Pancreas (tissue), 10 donors: ENCODE measurements at regions not wholly inside any gene's neighbourhood (a gene's known extent, or its start where the extent isn't known, plus 50 kb on each side); places are given as distances from the start of the nearest gene placed in this dataset.

ENCODE experiments used
- ATAC-seq, 4 donors: fragments of 200-7000 bp; cut with Tn5 transposase; one replicate each; pipeline versions ENCODE4 v1.8.0 to v1.9.1; 2020; ENCODE audit warnings: mild to moderate bottlenecking in 4 of 4, moderate library complexity in 4 of 4
- DNase-seq, 6 donors: peaks; one replicate each; pipeline ENCODE4 v3.0.0-alpha.2; 2020
- FAIRE-seq: peaks from 2 replicates; lab custom pipeline; 2012; peaks lifted over from hg19 to GRCh38; lab: Jason Lieb, UNC
- H3K27ac ChIP-seq, 4 donors: fragments of 200-600 bp; sonication (generic); 1 replicate in 3 of 4; 2 replicates in 1 of 4; pipeline versions ENCODE4 v1.5.0 to v1.8.0; 2020
- H3K27me3 ChIP-seq, 4 donors: fragments of 200-600 bp; one replicate each; pipeline ENCODE4 v1.8.0; 2021
- H3K36me3 ChIP-seq, 3 donors: fragments of 200-600 bp; sonication (generic) in 1 of 3; one replicate each; pipeline versions ENCODE4 v1.5.0 to v1.8.0; 2020 to 2021
- H3K4me1 ChIP-seq, 3 donors: fragments of 200-600 bp; one replicate each; pipeline ENCODE4 v1.8.0; 2021
- H3K4me3 ChIP-seq, 4 donors: fragments of 200-600 bp; sonication (generic) in 2 of 4; one replicate each; pipeline versions ENCODE4 v1.5.0 to v1.8.0; 2020 to 2021
- H3K9me3 ChIP-seq, 4 donors: fragments of 200-600 bp; one replicate each; pipeline ENCODE4 v1.8.0; 2021
- WGBS, 2 donors: extraction: QIAGEN DNeasy Blood & Tissue Kit; methylation state at CpG; one replicate each; pipeline ENCODE4 v1.1.7; 2013; 5-methylcytosine and 5-hydroxymethylcytosine counted together
- intact Hi-C, 3 donors: fragments of 100-400 bp; cut with DNase I; formaldehyde crosslinking; loops; one replicate each; pipeline versions ENCODE4 v1.11.1 to v1.14.2; 2022
- TF ChIP-seq, protein P1 (sequence below), 4 donors: fragments of 200-600 bp; sonication (generic) in 3 of 4; IDR thresholded peaks; one replicate each; pipeline versions ENCODE4 v1.5.0 to v1.8.0; 2021; ENCODE audit warnings: antibody characterized with exemption in 4 of 4
- donor health status: healthy with polysubstance abuse.
- donor health status: DM: no; HTN: no; CAD: no; lungs with moderate emphysema.
- donor health status: DM: no; HTN: no; CAD: no.
- donor health status: control.
- donor health status: control.
- donor health status: Bipolar disorder and iron deficiency.
- donor health status: DM: yes; HTN: yes; CAD: no.
- donor health status: DM: no; HTN: no; CAD: no.
- donor health status: DM: no; HTN: no; CAD: no.
- donor health status: DM: yes; HTN: yes; CAD: no.

DNA sequence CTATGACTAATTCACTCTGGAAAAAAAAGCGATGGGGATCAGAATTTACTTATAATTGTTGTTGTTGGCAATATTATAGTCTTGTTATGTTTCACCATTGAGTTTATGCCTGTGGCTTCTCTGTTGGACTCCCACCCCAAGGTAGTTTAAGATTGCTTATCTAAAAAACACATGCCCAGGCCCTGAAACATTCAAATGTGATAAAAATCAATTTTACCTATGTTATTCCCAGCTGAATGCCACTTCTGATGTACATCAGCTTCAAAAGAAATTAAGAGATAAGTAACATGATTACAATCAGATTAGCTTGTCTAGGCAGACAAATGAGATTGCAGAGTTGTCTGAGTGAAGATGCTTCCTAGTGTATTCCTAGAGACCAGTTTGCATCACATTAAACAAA, 484.7 kb downstream of the PCDH7 start:
- FAIRE-seq (no peak), ATAC-seq (no peak), DNase-seq (no peak)
- H3K36me3 ChIP-seq: no peaks in the 10 kb centered on the region
- no peak overlapping the region for H3K27ac ChIP-seq
- no peak overlapping the region for H3K4me3 ChIP-seq
- H3K27me3 ChIP-seq: no peaks in the 10 kb centered on the region
- no peaks in the 10 kb centered on the region for H3K9me3 ChIP-seq
- TF ChIP-seq, protein P1, sequence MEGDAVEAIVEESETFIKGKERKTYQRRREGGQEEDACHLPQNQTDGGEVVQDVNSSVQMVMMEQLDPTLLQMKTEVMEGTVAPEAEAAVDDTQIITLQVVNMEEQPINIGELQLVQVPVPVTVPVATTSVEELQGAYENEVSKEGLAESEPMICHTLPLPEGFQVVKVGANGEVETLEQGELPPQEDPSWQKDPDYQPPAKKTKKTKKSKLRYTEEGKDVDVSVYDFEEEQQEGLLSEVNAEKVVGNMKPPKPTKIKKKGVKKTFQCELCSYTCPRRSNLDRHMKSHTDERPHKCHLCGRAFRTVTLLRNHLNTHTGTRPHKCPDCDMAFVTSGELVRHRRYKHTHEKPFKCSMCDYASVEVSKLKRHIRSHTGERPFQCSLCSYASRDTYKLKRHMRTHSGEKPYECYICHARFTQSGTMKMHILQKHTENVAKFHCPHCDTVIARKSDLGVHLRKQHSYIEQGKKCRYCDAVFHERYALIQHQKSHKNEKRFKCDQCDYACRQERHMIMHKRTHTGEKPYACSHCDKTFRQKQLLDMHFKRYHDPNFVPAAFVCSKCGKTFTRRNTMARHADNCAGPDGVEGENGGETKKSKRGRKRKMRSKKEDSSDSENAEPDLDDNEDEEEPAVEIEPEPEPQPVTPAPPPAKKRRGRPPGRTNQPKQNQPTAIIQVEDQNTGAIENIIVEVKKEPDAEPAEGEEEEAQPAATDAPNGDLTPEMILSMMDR (IDR thresholded peaks at IDR 0.05): no peak
- intact Hi-C loops: no loop called here
- 80 to 90% methylated on average over 1 of the region's 1 CpG for WGBS, 2 donors
- no peaks in the 10 kb centered on the region for H3K4me1 ChIP-seq

DNA sequence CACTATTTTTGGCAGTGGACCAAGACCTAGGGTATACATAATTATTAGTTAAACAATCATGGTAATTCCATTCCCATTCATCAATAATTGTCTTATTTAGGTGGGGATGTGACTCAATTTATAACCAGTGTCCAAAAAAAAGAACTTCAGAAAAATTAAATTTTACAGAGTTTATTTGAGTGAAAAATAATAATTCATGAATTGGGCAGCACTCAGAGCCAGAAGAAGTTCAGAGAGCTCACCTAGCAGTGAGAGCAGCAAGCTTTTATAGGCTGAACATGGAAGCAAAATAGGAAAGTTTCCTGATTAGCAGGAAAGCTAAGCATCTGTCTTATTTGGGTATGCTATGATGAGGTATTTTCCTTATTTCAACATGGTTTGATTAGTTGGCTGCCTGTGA, 500.8 kb downstream of the PCDH7 start:
- TF ChIP-seq, protein P1 (IDR thresholded peaks at IDR 0.05): no peak
- no peak overlapping the region for H3K4me3 ChIP-seq
- no peak overlapping the region for H3K27ac ChIP-seq
- DNase-seq (no peak), FAIRE-seq (no peak), ATAC-seq (no peak)
- no peaks in the 10 kb centered on the region for H3K27me3 ChIP-seq
- no peaks in the 10 kb centered on the region for H3K4me1 ChIP-seq
- no peaks in the 10 kb centered on the region for H3K36me3 ChIP-seq
- intact Hi-C loops: no loop called here
- H3K9me3 ChIP-seq: no peaks in the 10 kb centered on the region

DNA sequence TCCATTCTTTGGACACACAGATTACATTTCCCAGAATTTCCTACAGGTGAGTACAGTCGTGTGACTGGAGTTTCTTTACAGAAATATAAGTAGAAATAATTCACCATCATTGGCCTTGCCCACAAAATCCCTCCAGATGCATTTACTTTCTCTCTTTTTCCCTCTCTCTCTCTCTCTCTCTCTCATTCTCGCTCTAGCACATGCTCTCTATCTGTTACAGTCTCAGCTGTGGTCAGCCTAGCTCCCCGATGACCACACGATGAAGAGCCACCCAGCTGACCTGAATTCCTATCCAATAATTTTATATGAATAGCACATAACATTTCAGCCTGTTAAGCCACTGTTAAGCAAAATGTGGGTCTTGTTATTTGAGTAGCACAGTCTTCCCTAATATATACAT, 507.9 kb downstream of the PCDH7 start:
- Histone ChIP-seq H3K36me3 (no peaks in the 10 kb centered on the region), H3K9me3 (no peaks in the 10 kb centered on the region), H3K27ac (no peak overlapping the region), H3K27me3 (no peaks in the 10 kb centered on the region), H3K4me1 (no peaks in the 10 kb centered on the region), H3K4me3 (no peak overlapping the region)
- WGBS, 2 donors: 58 to 67% methylated on average over 4 of the region's 4 CpGs
- no peak for DNase-seq
- no peak for FAIRE-seq
- ATAC-seq: no peak
- TF ChIP-seq, protein P1 (IDR thresholded peaks at IDR 0.05): no peak
- intact Hi-C loops: no loop called here

DNA sequence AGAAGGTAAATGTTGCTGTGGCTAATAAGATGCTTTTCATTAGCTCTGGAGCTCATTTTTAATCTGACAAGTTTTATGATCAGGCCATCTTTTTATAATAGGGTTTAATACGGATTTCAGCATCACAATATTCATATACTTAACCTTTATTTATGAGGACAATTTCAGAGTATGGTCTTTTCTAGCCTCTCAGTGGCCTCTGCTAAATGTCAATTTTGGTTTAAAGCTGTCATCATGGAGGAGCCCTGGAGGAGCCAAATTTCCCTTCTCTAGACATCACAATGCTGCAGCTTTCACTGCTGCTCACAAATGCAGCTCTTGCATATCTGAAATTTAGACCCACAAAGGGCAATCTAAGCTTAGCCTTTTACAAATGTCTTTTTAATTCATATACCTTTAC, 510.4 kb downstream of the PCDH7 start:
- Histone ChIP-seq H3K9me3 (no peaks in the 10 kb centered on the region), H3K4me1 (no peaks in the 10 kb centered on the region), H3K36me3 (no peaks in the 10 kb centered on the region), H3K27ac (no peak overlapping the region), H3K27me3 (no peaks in the 10 kb centered on the region), H3K4me3 (no peak overlapping the region)
- WGBS, 2 donors: 28 to 49% methylated on average over 1 of the region's 1 CpG
- FAIRE-seq (no peak), DNase-seq (no peak), ATAC-seq (no peak)
- TF ChIP-seq, protein P1 (IDR thresholded peaks at IDR 0.05): no peak
- intact Hi-C loops: no loop called here

DNA sequence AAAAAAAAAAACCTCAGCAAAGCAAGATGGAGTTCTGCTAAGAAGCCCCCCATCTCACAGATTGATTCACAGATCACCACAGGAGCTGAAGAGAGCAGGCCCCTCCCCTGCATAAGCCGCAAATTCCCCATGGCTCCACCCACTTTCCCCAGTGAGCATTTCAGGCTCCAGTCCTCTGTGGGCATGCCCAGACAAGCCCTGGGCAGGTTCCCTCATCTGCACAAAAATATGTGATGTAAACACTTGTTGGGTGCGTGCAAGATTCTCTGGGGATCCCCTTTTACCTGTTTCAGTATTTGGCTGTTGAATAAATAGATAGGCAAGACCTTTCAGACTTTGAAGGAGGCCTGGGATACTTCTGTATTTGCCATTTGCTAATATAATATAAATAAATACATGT, 514.3 kb downstream of the PCDH7 start:
- WGBS, 2 donors: 65 to 79% methylated on average over 2 of the region's 2 CpGs
- Histone ChIP-seq H3K9me3 (no peaks in the 10 kb centered on the region), H3K4me3 (no peak overlapping the region), H3K27ac (no peak overlapping the region), H3K36me3 (no peaks in the 10 kb centered on the region), H3K4me1 (no peaks in the 10 kb centered on the region), H3K27me3 (no peaks in the 10 kb centered on the region)
- ATAC-seq: no peak
- no peak for FAIRE-seq
- TF ChIP-seq, protein P1 (IDR thresholded peaks at IDR 0.05): no peak
- intact Hi-C loops: no loop called here
- DNase-seq: no peak
